GM18870 (cell line): ENCODE measurements at regions not wholly inside any gene's neighbourhood (a gene's known extent, or its start where the extent isn't known, plus 50 kb on each side); places are given as distances from the start of the nearest gene placed in this dataset.

Experiments
- ATAC-seq: cut with Tn5 transposase; IDR thresholded peaks from one replicate; pipeline ENCODE4 v1.9.1; 2021; ENCODE audit warnings: moderate library complexity; ENCODE audit not compliant: unreplicated experiment

DNA sequence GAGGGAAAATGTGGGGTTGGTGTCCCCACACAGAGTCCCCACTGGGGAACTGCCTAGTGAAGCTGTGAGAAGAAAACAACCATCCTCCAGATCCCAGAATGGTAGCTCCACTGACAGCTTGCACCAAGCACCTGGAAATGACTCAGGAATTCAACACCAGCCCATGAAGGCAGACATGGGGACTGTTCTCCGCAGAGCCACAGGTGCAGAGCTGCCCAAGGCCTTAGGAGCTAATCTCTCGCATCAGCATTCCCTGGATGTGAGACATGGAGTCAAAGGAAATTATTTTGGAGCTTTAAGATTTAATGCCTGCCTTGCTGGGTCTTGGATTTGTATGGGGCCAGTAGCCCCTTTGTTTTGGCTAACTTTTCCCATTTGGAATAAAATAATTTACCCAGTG, 367.9 kb downstream of the FAM133A start:
- no peak for ATAC-seq

DNA sequence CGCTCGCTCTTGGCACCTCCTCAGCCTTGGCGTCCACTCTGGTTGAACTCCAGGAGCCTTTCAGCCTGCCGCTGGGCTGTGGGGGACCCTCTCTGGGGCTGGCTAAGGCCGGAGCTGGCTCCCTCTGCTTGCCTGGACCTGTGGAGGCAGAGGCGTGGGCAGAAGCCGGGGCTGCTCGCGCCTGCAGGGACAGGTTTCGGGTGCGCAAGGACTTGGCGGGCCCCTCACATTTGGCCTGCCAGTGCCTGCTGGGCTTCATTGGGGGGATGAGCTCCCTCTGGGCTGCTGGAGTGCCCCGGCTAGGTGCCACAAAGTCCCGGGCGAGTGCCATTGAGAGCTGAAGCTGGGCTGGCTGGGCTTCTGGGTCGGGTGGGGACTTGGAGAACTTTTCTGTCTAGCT, 371.7 kb downstream of the FAM133A start:
- ATAC-seq, result no peak

DNA sequence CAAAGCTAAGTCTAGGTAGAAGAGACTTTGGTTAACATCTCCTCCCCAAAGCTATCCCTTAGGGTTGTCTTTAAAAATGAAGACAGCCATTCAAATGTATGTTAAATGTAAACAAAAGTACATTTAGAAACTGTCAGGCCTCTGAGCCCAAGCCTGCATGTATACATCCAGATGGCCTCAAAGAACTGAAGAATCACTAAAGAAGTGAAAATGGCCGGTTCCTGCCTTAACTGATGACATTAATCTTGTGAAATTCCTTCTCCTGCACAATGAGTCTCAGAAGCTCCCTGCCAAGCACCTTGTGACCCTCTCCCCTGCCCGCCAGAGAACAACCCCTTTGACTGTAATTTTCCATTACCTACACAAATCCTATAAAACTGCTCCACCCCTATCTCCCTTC, 377.9 kb downstream of the FAM133A start:
- no peak for ATAC-seq

DNA sequence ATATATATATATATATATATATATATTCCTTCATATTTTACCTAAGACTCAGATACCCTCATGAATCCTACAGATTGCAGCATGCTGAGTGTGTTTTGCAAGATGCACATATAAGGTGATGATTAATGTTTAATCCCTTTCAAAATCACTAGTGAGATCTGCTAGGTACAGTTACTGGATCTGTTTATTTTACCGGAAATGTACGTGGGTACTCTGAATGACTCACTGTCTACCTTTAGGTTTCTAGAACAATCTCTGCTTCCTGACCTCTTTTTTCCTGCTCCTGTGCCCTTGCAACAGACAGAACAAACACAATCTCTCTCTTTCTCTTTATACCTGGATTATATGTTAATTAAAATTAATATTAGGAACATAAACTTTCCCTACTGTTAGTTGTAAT, 379.6 kb downstream of the FAM133A start:
- ATAC-seq, result no peak

DNA sequence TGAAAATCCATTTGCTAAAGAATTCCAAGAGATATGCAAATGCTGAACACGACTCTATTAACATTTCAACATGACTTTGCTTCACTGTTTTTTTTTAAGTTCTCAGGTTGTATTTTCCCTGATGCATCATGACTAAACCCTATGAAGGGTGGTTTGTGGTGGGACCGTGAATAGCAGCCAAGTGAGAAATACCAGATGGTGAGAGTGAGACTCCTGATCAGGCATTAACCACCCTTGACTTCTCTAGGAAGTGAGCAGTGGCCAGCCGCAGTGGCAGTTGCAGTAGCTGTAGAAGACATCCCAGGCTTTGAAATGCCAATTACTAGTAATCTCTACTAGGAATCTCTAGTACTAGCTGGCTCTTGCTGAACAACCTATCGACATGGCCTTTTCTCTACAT, 383.4 kb downstream of the FAM133A start:
- no peak for ATAC-seq

DNA sequence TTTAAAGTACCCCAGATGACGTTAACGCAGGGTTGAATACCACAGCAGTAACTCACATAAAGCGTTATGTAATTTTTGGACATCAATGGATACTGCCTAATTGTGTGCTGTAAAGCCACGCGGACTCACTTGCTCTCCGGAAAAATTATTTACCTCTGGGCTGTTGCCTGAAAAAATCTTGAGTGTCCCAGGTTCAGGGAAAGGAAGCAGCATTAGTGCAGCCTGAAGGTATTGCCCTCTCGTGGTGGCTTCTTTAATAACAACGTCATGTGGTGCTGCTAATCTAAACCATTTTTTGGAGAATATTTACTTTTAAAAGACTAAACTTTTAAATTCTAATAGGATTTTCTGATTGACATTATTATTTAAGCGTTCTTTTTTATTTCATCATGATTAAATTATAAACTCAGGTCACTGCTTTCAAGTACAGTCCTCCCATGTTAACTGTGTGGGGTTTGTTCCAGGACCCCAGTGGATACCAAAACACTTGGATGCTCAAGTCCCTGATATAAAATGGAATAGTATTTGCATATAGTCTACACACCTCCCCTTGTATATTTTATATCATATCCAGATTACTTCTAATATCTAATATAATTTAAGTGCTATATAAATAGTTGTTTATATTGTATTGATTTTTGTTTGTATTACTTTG, 384.8 kb downstream of the FAM133A start:
- no peak for ATAC-seq

DNA sequence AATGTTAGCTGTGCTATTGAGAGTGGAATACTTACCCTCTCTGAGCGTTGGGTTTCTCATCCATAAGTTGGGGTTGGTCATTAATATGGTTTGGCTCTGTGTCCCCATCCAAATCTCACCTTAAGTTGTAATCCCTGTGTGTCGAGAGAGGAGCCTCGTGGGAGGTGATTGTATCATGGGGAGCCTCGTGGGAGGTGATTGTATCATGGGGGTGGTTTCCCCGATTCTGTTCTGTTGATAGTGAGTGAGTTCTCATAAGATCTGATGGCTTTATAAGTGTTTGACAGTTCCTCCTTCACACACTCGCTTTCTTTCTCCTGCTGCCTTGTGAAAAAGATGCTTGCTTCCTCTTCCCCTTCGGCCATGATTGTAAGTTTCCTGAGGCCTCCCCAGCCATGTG, 391.1 kb downstream of the FAM133A start:
- ATAC-seq, result no peak

DNA sequence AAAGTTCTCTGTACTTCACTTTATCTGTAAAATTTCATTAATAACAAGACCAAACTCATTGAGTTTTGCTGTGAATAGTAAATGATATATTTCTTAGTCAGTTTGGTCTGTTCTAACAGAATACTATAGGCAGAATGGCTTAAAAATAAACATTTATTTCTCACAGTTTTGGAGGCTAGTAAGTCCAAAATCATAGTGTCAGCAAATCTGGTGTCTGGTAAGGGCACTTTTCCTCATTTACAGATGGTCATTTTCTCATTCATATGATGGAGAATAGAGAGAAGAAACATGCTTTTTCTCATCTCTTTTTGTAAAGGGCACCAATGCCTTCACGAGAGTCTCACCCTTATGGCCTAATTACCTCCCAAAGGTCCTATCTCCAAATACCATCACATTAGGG, 415.1 kb downstream of the FAM133A start:
- no peak for ATAC-seq

DNA sequence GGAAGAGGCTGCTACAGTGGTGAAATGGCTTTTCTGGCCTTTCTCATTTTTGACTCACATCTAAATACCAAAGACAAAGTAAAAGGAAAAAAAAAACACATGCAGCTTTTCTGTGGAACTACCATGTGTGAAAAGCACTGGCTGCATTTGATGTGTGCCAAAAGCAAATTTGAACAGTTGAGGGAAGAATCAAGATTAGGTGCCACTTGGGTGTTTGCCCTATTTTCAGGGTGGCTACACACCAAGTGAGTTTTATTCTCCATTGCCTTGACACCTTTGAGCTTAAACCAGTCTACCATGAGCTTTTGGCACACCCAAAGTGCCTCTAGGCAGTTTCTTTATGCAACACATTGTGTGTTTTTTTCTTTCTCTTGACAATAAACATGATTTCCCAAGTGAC, 423.9 kb downstream of the FAM133A start:
- ATAC-seq, result no peak

DNA sequence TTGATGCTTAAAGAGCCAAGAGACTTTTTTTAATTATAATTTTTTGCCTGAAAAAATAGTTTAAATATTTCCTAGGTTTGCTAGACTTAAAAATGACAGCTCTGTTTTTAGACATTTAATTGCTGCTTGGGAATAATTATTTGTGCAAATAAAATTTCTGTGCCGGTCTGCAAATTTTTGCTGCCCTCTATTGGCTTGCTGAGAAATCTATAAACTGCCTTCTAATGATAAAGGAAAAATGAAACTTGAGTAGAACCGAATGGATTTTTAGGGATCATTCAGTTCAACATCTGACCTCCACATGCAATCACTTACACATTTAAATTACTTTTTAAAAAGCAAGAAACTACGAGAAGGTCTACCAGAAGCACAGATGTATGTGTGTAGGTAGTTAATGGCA, 434.0 kb downstream of the FAM133A start:
- ATAC-seq, result no peak

DNA sequence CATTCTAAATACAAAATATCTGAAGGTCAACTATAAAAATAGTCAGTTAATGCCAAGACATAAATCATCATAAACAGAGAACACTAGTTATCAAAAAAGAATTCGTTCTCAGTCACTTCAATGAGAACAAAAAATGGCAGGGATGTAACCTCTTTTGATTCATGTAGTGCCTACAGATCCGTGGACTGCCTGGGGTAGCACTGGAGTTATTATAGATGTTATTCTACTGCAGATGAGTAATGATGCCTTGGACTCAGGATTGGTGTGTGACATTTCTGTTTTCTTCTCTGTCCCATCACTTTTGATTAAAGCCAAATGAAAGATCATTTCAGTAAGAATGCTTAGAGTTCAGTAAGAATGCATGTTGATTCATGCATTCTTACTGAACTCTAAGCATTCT, 440.4 kb downstream of the FAM133A start:
- ATAC-seq, result no peak

DNA sequence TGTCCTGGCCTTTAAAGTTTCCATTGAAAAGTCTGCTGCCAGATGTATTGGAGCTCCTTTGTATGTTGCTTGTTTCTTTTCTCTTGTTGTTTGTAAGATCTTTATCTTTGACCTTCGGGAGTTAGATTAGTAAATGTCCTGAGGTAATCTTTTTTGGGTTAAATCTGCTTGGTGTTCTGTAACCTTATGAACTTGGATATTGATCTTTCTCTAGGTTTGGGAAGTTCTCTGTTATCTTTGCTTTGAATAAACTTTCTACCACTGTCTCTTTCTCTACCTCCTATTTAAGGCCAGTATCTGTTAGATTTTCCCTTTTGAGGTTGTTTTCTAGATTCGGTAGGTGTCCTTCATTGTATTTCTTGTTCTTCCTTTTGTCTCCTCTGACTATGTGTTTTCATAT, 447.8 kb downstream of the FAM133A start:
- ATAC-seq, result no peak

DNA sequence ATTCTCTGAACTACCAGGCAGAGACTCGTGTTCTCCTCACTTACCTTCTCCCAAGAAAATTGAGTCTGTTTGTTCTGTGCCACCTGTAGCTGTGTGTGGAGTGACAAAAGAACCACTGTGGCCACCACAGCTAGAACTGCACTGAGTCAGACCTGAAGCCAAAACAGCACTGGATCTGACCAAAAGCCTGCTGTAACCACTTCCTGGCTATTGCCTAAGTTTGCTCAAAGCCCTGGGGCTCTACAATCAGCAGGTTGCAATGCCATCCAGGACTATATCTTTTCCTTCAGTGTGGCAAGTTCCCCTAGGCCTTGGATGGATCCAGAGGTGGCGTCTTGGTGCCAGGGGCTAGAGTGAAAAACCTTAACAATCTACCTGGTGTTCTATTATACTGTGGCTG, 449.1 kb downstream of the FAM133A start:
- no peak for ATAC-seq

DNA sequence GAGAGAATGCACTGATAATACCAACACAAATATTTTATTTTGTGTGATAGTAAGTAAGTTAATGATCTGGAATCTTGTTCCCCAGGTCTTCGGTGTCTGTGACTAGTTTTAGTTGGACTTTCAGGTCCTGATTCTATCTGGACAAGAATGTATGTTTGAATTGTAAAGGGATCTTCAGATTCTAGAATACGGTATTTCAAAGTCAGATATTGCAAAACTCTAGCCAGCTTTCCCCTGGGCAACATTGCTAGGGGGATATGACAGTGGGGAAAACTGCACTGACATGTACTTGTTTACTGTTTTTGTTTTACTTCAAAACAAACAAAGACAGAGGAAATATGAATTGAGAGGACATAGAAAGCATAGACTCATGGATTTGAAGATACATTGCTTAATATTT, 489.0 kb downstream of the FAM133A start:
- no peak for ATAC-seq

DNA sequence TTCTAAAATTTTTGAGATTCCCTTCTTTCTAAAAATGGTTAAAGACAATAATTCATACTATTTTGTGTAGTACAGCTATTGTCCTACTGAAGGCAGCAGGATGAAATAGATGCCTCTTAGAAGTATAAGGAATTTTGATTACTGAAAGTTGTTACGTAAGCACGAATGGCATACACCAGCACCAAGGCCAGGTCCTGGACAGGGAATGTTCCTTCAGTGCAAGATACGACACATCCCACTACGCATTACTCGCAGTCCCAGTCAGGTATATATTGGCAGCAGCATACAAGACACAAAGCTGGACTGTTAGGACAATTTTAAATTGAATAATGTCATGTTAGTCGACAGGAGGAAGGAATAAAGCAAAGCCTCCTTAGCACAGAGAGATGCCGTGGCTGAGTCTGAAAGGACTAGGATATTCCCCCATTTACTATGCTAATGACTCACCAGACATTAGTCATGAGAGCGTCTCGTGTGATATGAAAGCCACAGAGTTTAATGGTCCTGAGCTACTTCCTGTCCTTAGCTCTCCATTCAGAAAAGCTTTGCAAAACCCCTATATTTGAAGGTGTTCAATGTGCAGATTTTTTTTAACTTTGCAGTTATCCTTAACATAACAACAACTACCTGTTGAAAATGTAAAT, 504.3 kb downstream of the FAM133A start:
- no peak for ATAC-seq

DNA sequence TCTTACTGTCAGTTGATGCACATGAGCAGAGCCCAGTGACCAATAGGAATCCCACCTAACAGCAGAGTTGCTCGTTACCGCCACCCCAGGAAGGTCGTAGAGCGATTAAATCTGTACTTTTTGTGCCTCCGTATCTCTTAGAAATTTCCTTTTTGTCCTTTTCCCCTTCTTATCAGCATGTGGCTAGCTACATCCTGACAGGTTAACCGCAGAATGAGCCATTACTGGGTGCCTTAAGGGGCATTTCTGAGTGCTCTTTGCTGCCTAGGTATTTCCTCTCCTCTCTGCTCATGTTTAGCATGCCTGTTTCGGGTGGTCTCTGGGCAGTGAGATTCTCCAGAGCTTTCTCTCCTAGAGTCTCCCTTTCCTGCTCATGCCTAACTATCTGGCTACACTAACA, 530.5 kb downstream of the FAM133A start:
- ATAC-seq, result no peak

DNA sequence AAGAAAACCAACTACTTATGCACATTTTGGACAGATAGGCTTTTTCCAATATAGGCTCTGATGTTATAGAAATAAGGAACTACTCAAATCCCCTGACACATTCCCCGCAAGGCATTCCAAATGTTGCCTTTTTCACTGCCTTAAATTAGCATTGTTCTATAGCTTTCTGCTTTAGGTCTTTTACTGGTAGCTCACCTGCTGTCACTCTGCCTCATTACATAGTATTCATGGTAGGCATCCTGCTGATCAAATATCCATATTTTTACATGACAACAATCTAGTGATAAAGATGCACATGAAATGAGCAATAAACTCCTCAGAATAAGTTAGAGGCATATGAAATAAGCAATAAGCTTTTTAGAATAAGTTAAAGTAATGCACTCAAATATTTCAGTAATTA, 542.7 kb downstream of the FAM133A start:
- no peak for ATAC-seq

DNA sequence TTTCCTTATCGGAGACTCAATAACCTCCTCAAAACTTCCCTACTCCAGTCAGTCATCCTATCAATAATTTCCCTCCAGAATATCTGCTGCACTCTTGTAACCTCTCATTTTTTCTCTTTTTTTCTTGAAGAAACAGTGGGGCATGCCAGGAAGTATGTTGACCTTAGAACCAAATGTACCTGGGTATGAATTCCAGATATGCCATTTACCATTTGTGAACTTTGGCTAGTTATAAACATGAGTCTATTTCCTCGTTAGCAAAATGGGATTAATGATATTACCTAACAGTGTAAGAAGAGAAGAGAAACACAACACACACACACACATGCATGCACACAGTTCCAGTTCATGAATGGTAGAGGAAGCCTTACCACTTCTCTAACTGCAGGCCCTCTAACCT, 578.2 kb downstream of the FAM133A start:
- ATAC-seq, result no peak

DNA sequence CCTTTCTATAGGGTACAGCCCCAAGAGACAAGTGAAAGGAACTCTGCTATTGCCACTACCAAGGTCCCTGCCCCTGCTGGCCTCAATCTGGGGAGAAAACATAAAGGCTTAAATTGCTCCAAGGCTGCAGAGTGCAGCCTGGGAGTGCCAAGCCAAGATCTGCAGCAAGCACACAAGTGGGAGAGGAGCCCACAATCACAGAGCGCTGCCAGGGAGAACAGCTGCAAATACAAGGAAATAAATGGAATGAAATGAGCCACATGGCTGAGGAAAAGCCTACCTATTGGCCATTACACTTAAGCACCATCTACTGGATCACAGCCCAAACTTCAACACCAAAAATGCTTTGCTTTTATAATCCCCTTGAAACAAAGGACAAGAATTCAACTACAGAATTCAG, 582.4 kb downstream of the FAM133A start:
- ATAC-seq, result no peak

DNA sequence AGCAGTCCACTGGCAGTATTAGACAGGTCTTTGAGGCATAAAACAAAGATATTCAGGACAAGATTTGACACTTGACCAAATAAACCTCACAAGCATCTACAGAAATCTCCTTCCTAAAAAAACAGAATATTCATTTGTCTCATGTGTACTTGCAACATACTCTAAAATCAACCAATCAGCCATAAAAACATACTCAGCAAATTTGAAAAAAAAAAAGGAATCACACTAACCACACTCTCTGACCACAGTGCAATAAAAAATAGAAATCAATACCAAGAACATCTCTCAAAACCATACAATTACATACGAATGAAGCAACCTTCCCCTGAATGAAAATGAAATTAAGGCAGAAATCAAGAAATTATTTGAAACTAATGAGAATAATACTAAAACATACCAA, 591.3 kb downstream of the FAM133A start:
- no peak for ATAC-seq

DNA sequence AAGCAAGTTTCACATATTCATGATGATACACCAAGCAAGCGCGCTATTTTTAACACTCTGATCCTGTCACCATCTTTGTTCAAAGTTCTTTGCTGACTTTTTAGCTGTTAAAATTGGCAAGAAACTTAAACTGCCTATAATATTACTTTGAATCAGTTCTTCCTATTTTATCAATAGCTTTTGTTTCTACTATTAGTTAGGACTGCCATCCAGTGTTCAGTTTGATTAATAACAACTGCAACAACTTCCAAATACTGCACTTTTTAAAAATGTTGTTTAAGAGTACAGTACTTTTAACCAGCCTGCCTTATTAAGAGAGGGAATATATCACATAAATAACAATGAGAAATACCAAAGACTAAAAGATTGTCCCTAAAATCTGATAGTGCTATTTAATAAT, 614.3 kb downstream of the FAM133A start:
- no peak for ATAC-seq

DNA sequence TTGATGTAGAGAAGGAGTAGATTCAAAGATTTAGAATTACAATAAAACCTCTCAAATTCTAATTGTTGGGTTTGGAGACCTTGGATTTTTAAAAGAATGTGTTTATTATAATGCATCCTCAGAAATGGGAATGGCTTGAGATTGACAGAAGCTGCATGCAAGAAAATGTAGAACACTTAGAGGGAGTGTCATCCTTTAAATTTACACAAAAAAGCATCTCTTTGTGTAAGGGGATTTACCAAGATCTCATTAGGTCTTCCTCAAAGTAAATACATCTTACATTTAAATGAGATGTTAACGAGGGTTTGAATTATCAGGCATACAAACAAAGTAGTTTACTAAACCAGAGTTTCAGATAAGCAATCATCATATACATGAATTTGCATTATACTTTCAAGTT, 615.0 kb downstream of the FAM133A start:
- no peak for ATAC-seq

DNA sequence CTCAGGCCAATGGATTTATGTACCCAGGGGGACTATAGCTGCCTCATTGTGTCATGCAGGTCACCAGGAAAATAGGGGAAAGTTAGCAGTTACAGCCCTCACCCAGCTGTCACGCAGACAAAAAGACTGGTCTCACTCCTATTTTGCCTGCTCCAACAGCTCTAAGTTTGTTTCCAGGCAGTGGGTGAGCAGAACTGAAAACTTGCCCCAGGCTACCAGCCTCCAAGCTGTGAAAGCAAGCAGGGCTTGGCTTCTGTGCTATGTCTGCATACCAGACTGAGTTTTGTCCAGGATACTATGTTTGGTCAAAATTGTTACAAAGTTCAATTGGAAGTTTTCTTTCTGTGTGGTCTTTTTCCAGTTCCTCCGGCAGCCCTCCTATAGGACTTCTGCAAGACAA, 628.4 kb downstream of the FAM133A start:
- ATAC-seq, result no peak
